ENCODE measurements at regions not wholly inside any gene's neighbourhood (a gene's known extent, or its start where the extent isn't known, plus 50 kb on each side); places are given as distances from the start of the nearest gene placed in this dataset.

DNA sequence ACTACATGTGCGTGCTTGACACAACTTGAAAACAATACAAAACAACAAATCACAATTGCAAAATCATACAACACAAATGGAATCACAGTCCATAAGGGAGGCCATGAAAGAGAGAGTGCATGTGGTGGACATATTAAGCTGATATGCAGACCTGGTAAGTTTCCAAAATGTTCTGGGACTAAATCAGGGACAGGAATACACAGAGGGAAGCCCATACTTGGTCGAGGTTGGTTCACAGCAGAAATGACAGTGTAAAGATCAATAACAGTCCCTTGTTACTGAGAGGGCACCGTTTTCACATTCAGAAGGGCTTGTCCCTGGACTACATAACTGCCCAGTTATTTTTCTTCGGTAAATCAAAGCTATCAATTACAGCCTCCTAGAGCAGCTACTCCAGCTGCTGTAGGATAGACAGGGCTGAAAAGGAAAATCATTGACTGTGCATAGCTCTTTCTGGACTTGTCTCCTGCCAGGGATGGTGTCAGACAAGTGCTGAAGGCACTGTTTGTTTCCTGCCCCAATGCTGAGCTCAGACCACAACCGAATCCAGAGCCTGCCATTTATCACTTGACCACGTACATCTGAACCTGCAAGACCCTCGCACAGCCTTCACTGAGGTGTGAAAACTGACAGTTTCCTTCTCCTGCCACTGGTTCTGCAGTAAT is 79.5 kb upstream of the KCNMB2 start:
- no peak for DNase-seq

DNA sequence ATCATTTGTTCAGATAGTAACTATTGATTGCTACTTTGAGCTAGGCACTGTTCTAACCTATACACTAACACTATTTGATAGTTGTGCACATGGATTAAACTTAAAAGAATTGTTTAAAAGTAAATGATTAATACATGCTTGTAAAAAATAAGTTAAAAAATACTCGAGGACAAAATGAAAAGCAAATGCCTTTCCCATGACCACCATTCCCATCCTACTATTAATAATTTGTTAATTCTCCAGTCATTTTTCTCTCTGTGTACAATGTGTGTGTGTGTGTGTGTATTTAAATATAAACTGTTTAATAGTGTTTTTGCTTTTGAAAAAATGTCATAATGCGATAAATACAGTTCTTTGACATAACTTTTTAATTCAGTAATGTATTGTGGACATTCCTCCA is 78.7 kb upstream of the KCNMB2 start:
- no peak for DNase-seq

DNA sequence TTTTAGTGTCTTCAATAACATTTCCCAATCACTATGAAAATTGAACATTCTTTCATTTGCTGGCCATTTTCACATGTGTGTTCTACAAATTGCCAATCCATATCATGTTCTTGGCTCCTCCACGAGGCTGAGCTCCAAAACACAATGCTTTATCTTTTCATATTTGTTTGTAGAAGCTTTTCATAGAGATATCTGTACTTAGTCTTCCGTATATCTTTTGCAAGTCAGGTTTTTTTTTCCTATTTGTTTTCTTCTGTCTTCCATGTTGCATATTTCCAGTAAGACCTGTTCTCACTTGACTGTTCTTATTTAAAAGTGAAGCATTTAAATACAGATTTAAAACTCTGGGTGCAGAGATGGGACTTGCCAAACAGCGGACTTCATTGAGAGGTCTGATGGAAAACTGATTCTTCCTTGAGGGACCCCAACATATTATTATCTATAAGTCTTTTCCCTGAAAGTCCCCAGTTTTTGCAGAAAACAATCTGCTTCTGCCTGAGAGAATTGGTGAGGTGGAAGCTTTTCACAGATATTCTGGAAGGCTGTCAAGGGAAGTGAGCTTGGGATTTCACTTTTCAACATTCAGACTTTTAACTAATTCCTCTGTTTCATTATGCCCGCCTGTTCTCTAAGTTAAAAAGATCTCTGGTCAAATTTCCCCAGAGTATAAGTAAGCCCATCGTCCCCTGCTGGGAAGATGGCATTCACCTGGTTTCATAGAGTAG is 77.8 kb upstream of the KCNMB2 start:
- DNase-seq: no peak

DNA sequence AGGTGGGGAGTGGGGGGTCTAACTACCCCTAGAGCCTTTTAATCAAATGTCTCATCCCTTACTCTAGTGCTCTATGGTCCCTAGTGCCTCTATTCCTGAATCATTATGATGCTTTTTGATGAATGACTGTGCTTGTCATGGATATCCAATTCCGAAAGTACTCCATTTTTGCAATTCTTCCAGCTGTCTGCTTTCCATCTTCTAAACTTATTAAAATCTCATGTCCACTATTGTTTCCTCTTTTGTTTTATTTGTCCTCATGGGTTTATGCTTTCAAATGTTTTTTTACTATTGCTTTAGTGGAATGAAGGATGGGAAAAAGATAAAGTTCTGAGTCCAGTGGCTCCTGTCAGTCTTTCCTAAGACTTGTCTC is 77.2 kb upstream of the KCNMB2 start:
- DNase-seq: no peak

DNA sequence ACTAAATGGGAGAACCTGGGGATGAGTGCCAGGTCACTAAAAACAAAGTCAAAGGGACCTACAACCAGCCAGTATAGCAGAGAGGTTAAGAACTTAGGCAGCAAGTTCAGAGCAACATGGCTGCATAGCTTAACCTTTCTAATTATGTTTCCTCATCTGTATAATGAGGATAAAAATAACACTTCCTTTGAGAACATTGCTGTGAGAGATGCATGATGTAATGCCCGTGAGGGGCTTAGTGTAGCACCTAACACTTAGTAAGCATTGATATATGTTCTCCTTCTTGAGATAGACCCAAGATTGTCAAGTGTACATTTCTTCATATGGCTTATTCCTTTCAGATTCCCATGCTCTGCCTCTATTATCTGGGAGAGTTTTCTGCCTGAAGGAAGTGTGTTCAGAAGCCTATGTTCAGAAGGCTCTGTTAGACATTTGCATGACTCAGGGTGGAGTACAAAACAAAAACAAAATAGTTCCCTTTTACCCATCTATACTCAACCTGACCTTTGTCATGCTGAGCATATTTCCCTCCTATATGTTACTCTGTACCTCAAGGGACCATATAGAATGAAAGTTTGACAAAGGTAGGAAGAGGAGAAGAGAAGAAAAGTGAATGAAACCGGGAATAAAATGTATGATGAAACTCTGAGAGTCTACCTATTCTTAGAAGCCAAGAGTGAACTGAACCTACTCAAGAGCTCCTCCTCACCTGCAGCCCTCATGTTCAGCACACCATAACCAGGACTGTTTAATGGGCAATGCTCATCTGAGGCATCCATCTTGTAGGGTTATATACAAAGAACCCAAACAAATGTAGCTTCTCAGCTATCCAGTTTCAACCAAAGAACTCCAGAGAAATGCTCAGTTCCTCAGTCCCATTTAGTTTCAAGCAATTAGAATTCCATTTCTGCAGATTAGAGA is 70.7 kb upstream of the KCNMB2 start:
- no peak for DNase-seq

DNA sequence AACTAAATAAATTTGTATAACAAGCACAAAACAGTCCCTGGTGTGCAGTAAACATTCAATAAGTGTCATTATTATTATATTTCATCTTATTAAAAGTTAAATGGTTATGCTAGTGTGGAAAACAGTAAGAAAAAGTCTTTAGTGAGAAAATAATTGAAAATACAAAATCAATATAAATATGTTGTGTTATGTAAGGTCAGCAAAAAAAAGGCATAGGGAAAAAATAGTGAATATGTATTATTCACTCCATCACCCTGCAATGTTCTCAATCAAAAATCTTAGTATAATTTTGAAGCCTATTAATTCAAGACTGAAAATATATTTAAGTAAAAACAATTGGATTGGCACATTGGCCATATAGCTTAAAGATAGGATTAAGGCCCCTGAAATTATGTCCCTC is 63.3 kb upstream of the KCNMB2 start:
- no peak for DNase-seq

DNA sequence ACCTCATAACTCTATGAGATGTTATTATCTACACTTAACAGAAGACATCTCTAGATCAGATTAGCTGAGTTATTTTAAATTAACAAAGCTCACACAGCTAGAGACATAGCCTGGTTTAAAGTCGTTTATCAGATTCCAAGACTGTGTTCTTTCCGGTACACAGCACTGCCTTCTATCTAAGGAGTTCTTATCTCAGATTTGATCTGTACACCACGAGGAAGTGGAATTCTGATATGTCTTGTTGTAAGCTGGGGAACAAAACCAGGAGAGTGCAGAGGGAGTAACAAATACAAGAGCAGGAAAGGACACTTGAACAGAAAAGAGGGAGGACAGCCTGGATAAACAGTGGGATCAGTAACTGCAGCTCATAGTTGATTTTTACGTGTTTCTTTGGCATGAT is 61.7 kb upstream of the KCNMB2 start:
- DNase-seq: no peak

DNA sequence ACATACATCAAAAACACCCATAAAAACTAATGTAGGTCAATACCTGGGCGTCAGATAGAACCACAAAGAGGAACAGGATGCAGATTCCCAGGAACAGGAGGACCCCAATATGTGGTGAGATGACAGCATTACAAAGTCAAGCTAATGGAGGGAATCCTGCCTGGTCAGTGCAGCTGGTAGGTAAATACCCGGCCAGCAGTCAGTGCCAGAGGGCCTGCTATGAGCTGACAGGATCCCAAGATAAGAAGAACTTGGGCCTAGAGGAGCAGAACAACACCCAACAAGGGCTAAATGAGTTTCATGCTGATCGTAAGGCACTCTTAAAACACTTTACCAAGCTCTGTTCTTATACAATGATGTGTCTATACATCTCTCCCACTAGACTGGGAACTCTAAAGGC is 61.2 kb upstream of the KCNMB2 start:
- no peak for DNase-seq

DNA sequence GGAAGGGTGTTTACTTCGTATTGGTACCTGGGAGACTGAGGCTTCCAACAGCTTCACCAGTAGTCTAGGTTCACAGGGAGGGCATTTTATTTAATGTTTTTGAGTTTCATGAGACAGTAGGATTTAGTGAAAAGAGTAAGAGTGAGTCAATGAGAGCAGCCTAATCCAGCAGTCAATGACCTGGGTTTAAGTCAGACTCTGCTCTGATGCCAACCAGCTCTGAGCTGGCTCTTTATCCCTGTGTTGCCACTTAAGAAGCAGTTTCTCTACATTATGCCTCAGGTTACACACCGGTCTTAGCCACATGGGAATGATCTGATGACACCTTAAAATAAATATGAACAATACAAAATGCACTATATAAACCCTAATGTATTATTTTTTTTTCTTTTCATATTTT is 59.4 kb upstream of the KCNMB2 start:
- DNase-seq: no peak

DNA sequence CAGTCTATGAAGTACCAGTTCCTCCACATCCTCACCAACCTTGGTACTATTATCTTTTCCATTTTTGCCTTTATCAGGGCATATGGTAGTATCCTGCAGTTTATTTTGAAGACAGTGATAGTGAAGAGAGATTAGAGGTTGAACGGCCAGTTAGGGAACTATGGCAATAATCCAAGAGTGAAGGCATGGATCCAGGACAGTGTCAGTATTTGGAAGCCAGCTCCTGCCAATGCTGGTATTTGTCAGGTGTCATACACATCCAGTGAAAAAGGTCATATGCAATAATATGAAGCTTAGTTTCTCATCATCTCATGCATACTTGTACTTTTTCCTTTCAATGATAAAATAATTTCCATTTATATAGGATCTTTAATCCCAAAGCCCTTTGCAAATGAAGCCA is 56.8 kb upstream of the KCNMB2 start:
- DNase-seq: no peak

DNA sequence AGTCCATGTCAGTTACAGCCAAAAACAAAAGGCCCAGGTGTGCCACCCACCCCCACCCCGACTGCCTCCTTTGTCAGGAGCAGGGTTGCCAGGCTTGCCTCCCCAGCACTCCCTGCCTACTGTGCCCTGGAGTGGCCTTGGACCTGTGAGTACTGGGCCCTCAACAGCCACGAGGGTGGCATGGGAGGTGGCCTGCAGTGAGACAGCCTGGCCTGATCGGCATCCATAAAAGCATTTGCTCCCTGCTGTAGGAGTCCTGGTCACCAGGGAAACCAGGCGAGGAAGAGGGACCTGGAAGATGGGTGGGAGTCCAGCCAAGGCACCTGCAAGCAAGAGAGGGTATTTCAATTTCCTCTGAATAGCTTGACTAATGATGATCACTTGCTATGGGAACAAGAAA is 56.4 kb upstream of the KCNMB2 start:
- DNase-seq: no peak

DNA sequence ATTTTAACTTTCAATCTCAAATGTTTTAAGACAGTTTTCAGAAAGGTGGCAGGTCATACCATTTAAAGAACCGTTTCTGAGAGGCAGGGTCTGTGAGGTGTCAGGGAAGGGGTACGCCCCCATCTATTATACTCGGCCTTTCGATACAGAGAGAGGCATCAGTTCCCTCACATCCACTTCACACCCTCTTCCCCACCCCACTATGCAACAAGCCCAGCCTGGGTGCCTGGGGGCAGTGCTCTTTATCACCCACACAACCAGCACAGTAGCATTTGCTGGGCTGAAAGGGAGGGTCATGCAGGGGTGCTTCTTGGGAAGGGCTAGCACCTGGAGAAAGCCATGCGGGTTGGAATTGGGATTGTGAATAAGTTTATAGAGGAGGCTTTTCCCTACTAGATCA is 56.0 kb upstream of the KCNMB2 start:
- no peak for DNase-seq

DNA sequence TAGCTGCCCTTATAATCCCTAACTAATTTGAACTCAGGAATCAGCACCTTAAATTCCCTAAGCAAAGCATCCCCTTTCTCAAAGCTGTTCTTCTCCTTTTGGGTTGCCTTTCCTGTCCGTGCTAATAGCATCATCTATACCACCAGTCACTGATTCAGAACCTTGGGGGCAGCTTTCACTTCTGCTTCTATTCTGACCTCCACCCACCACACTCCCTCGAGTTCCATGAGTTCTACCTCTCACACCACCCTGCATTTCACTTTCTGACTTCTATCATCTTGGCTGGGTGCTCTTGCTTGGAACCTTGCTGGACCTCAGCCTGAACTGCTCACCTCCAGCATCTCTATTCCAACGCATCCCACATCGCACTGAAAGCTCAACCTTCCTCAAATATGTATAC is 55.4 kb upstream of the KCNMB2 start:
- no peak for DNase-seq

DNA sequence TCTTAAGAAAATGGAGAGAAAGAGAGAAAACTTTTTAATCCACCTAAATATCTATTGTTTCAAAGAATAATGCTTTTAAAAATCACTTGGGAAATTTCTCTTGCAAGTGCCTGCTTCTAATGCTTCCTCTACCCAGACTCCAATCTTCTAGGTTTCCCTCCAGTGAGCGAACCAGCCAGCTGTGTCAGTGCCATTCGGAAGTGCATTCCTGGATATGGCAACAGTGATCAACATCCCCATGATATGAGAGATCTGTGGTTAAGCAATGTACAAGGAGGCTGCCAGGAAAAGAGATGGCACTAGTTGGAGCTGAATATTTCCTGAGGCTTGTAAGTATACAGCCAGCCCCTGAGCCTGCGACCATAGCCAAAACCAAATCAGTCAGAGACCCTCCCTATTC is 53.3 kb upstream of the KCNMB2 start:
- DNase-seq: no peak

DNA sequence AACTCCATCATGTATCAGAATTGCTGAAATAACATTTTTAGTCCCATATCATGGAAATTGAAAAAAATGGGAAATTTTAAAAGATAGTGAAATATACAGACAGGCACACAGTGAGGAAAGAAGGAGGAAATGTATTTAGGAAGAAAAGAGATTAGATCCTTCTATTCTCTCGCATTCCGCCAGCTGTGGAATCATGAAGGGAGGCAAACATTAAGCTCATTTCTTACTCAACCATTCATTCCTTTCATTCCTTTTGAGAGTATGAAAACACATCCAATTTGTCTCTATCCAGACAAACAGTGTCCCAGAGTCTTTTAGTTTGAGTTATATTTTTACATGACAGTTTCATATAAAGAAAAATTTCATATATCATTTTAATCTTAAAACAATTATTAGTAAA is 52.5 kb upstream of the KCNMB2 start:
- DNase-seq: no peak

DNA sequence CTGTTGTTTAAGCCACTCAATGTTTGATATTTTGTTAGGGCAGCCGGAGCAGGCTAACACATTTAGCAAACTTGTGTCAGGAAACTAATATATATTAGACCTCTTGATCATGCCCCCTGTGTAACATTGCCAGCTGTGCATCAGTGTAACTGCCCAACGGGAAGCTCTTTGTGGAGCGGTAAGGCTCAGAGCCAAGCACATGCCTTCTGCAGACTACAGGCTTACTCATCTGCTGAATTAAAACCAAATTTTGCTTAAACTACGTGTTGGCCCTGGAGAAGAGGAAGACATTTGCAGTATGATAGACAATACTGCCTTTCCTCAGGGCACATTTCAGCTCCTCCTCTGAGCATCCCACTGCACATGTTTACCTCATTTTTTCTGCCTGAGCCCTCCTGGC is 50.5 kb upstream of the KCNMB2 start:
- no peak for DNase-seq
